OCI-LY3 (cell line): ENCODE measurements at regions not wholly inside any gene's neighbourhood (a gene's known extent, or its start where the extent isn't known, plus 50 kb on each side); places are given as distances from the start of the nearest gene placed in this dataset.

Experiments
- H2AFZ ChIP-seq: fragments of 200-600, 300-600 bp; shearing (Covaris generic); 2 replicates; pipeline ENCODE4 v1.6.0; 2014; ENCODE audit warnings: antibody characterized with exemption, low read depth, low read length
- H3K27ac ChIP-seq: fragments of 200-600, 300-600 bp; sonication (generic); 2 replicates; pipeline ENCODE4 v1.5.1; 2014; ENCODE audit warnings: mild to moderate bottlenecking, low read length, moderate library complexity, mixed read lengths
- H3K27me3 ChIP-seq: fragments of 200-600, 300-600 bp; sonication (generic); 2 replicates; pipeline ENCODE4 v1.6.1; 2014; ENCODE audit warnings: low read depth, low read length, mixed read lengths
- H3K36me3 ChIP-seq: fragments of 200-600, 300-600 bp; sonication (generic); replicated peaks from 2 replicates; pipeline ENCODE3; 2014; ENCODE audit warnings: low read depth, low read length, mixed read lengths
- H3K4me1 ChIP-seq: fragments of 300-600, 200-600 bp; sonication (generic); 2 replicates; pipeline ENCODE4 v1.6.1; 2014; ENCODE audit warnings: low read length, mixed read lengths
- H3K4me2 ChIP-seq: fragments of 200-600, 300-600 bp; sonication (generic); 2 replicates; pipeline ENCODE4 v1.6.1; 2014; ENCODE audit warnings: low read length, mixed read lengths
- H3K4me3 ChIP-seq: fragments of 300-600, 200-600 bp; sonication (generic); 2 replicates; pipeline ENCODE4 v1.5.1; 2014; ENCODE audit warnings: antibody characterized with exemption, mild to moderate bottlenecking, low read length, moderate library complexity
- H3K79me2 ChIP-seq: fragments of 300-600, 200-600 bp; shearing (Covaris generic); 2 replicates; pipeline ENCODE4 v1.6.1; 2014; ENCODE audit warnings: mild to moderate bottlenecking, low read length, mixed read lengths
- H3K9ac ChIP-seq: fragments of 300-600, 200-600 bp; shearing (Covaris generic); 2 replicates; pipeline ENCODE4 v1.6.0; 2014; ENCODE audit warnings: mild to moderate bottlenecking, low read length, moderate library complexity
- H3K9me3 ChIP-seq: fragments of 200-600, 300-600 bp; shearing (Covaris generic); 2 replicates; pipeline ENCODE4 v1.6.1; 2014; ENCODE audit warnings: low read length, mixed read lengths; ENCODE audit not compliant: insufficient read depth
- H4K20me1 ChIP-seq: fragments of 200-600, 300-600 bp; sonication (generic); 2 replicates; pipeline ENCODE4 v1.6.1; 2016; ENCODE audit warnings: low read length, mixed read lengths; ENCODE audit not compliant: insufficient read depth
- EZH2phosphoT487 ChIP-seq: fragments of 200-600 bp; shearing (Covaris generic); IDR thresholded peaks from 2 replicates; pipeline ENCODE4 v1.6.1; 2018; ENCODE audit warnings: antibody characterized with exemption, mixed run types, low read depth
- TF ChIP-seq, protein P1 (sequence below): fragments of 200-600, 300-600 bp; sonication (generic); IDR thresholded peaks from 2 replicates; pipeline ENCODE4 v1.5.1; 2014; ENCODE audit warnings: antibody characterized with exemption, low read length, low read depth

DNA sequence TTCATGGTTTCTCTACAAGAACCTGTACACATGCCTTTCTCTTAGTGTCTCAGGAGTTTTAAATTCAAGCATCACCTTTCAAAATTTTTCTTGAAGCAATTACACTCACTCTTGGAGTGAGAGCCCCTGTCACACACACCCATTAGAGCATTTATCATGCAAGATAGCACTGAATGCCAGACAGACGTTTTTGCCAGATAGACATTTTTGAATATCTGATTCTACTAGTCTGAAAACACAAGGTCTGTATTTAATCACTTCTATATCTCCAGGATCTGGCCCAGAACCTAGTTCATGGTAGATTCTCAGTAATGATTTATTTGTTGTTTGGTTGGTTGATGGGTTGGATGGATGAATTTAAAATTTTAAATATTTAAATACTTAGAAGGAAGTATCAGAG lies 60.9 kb upstream of the PDE1C start:
- TF ChIP-seq, protein P1, sequence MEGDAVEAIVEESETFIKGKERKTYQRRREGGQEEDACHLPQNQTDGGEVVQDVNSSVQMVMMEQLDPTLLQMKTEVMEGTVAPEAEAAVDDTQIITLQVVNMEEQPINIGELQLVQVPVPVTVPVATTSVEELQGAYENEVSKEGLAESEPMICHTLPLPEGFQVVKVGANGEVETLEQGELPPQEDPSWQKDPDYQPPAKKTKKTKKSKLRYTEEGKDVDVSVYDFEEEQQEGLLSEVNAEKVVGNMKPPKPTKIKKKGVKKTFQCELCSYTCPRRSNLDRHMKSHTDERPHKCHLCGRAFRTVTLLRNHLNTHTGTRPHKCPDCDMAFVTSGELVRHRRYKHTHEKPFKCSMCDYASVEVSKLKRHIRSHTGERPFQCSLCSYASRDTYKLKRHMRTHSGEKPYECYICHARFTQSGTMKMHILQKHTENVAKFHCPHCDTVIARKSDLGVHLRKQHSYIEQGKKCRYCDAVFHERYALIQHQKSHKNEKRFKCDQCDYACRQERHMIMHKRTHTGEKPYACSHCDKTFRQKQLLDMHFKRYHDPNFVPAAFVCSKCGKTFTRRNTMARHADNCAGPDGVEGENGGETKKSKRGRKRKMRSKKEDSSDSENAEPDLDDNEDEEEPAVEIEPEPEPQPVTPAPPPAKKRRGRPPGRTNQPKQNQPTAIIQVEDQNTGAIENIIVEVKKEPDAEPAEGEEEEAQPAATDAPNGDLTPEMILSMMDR: no peak
- no peak for TF ChIP-seq EZH2phosphoT487
- H2AFZ ChIP-seq: no peak overlapping the region
- no peak overlapping the region for H3K27ac ChIP-seq
- H3K9me3 ChIP-seq: no peaks in the 10 kb centered on the region
- no peaks in the 10 kb centered on the region for H3K79me2 ChIP-seq
- H4K20me1 ChIP-seq: no peaks in the 10 kb centered on the region
- H3K4me3 ChIP-seq: no peak overlapping the region
- H3K4me2 ChIP-seq: no peak overlapping the region
- H3K9ac ChIP-seq: no peak overlapping the region
- no peaks in the 10 kb centered on the region for H3K36me3 ChIP-seq
- H3K27me3 ChIP-seq: no peaks in the 10 kb centered on the region
- H3K4me1 ChIP-seq: no peaks in the 10 kb centered on the region

GRCh38 chr7:32126843-32127242 lies 56.6 kb upstream of the PDE1C start:
- no peaks in the 10 kb centered on the region for H3K4me1 ChIP-seq
- H3K36me3 ChIP-seq: no peaks in the 10 kb centered on the region
- no peak overlapping the region for H2AFZ ChIP-seq
- H3K79me2 ChIP-seq: no peaks in the 10 kb centered on the region
- no peak overlapping the region for H3K4me2 ChIP-seq
- no peak overlapping the region for H3K4me3 ChIP-seq
- no peak overlapping the region for H3K27ac ChIP-seq
- H3K9me3 ChIP-seq: no peaks in the 10 kb centered on the region
- H3K27me3 ChIP-seq: no peaks in the 10 kb centered on the region
- H4K20me1 ChIP-seq: no peaks in the 10 kb centered on the region
- no peak overlapping the region for H3K9ac ChIP-seq
- TF ChIP-seq, protein P1: no peak
- no peak for TF ChIP-seq EZH2phosphoT487
